ENCODE measurements at regions not wholly inside any gene's neighbourhood (a gene's known extent, or its start where the extent isn't known, plus 50 kb on each side); places are given as distances from the start of the nearest gene placed in this dataset.
"Not testable (repeated sequence)": the region's sequence is repeated elsewhere in the genome, so short reads cannot be mapped to it uniquely, and the experiment has no call there.

DNA sequence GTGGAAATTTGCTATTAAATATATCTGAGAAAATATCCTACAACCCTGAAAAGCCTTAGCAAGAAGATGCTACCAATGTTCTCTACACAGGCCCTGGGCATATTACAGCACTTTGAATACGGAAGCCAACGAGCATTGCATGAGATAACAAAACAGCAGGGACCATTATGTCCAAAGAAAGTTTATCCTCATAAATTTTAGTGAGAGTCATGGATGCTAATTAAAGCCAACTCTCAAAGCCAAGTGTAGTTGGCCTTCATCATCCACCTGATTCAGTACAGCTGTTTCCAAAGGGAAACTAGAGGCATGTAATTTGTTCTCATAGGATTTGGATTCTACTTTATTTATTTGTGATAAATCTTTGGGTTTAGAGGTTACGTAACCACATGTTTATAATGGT is 564.8 kb downstream of the RFPL4B start:
- Histone ChIP-seq H3K9me3 (no peaks in the 10 kb centered on the region), H3K27ac (no peak overlapping the region)
- no peak for TF ChIP-seq POLR2A (IDR thresholded peaks at IDR 0.05)
- TF ChIP-seq, protein P1, sequence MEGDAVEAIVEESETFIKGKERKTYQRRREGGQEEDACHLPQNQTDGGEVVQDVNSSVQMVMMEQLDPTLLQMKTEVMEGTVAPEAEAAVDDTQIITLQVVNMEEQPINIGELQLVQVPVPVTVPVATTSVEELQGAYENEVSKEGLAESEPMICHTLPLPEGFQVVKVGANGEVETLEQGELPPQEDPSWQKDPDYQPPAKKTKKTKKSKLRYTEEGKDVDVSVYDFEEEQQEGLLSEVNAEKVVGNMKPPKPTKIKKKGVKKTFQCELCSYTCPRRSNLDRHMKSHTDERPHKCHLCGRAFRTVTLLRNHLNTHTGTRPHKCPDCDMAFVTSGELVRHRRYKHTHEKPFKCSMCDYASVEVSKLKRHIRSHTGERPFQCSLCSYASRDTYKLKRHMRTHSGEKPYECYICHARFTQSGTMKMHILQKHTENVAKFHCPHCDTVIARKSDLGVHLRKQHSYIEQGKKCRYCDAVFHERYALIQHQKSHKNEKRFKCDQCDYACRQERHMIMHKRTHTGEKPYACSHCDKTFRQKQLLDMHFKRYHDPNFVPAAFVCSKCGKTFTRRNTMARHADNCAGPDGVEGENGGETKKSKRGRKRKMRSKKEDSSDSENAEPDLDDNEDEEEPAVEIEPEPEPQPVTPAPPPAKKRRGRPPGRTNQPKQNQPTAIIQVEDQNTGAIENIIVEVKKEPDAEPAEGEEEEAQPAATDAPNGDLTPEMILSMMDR (IDR thresholded peaks at IDR 0.05), result no peak
- TF ChIP-seq POLR2AphosphoS5 (IDR thresholded peaks at IDR 0.05), result no peak

DNA sequence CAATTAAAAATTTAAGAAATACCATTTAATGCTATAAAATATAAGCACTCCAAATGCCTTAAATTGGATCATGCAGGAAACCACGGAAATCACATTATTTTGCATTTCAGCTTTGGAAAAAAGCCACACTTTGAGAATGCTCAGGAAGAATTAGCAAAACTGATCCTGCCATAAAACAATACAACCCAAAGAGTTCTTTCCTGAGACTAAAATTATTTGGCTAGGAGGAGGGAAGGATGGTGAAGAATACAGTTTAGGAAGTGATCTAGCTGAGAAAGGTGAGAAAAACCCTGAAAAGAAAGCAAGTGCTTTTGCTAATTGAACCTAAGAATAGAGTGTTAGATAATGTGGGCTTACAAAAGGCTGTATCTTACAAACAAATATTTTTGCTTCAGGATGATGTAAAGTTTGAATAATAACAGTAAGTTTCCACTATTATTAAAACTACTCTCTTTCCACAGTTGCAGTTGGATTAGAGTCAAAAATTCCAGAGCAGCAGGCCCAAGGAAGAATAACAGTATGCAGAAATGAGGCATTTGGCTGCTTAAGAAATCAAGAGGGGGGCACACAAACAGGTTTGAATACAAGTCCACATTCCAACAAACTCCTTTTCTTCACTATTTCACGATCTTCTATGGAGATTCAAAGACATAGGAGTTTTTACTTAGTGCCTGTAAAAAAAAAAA is 565.4 kb downstream of the RFPL4B start:
- Histone ChIP-seq H3K27ac (peak overlapping the region in 1 of 2 donors; percentile 12), H3K4me1 (peaks cover 0 to 3% of the 10 kb centered on the region in 2 donors), H3K9me3 (no peaks in the 10 kb centered on the region), H3K4me3 (no peak overlapping the region), H3K36me3 (no peaks in the 10 kb centered on the region), H3K27me3 (no peaks in the 10 kb centered on the region)
- TF ChIP-seq POLR2AphosphoS5 (IDR thresholded peaks at IDR 0.05) (no peak), POLR2A (IDR thresholded peaks at IDR 0.05) (no peak)
- TF ChIP-seq, protein P1 (IDR thresholded peaks at IDR 0.05), result no peak
- DNase-seq (ENCODE audit: low spot score in 2 of 2), result no peak
- intact Hi-C loops (cut with DNase I; ENCODE audit: low total_unique reads), result no loop called here

More for the DNA sequence above, 564.8 kb downstream of the RFPL4B start:
- intact Hi-C loops (cut with DNase I; ENCODE audit: low total_unique reads), result no loop called here
- Histone ChIP-seq H3K36me3 (no peaks in the 10 kb centered on the region), H3K27me3 (no peaks in the 10 kb centered on the region), H3K4me3 (no peak overlapping the region), H3K4me1 (peaks cover 0 to 3% of the 10 kb centered on the region in 2 donors)
- DNase-seq (ENCODE audit: low spot score in 2 of 2), result no peak

DNA sequence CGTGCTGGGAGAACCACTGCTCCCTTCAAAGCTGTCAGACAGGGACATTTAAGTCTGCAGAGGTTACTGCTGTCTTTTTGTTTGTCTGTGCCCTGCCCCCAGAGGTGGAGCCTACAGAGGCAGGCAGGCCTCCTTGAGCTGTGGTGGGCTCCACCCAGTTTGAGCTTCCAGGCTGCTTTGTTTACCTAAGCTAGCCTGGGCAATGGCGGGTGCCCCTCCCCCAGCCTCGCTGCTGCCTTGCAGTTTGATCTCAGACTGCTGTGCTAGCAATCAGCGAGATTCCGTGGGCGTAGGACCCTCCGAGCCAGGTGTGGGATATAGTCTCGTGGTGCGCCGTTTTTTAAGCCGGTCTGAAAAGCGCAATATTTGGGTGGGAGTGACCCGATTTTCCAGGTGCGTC is 572.6 kb downstream of the RFPL4B start:
- H3K4me3 ChIP-seq; H3K27me3 ChIP-seq; H3K36me3 ChIP-seq; DNase-seq (ENCODE audit: low spot score in 2 of 2); H3K4me1 ChIP-seq; H3K27ac ChIP-seq; intact Hi-C loops (cut with DNase I; ENCODE audit: low total_unique reads): not testable (repeated sequence)
- peaks cover 9 to 14% of the 10 kb centered on the region in 2 donors for H3K9me3 ChIP-seq

DNA sequence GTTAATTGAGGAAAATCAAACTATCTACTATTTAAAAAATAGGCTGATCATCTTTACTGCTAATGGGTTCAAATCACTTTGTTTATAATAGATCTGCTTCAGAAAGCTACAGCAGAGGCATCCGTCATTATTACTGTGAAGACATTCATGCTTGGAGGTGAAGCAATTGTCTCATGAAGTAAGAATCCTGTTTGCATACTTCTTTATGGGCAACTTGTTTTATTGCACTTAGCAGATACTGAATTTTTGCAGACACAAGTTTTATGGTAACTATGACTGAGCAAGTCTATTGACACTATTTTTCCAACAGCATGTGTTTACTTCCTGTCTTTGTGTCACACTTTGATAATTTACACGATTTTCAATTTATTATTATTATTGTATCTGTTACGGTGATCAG is 573.9 kb downstream of the RFPL4B start:
- H3K27me3 ChIP-seq, result no peaks in the 10 kb centered on the region
- H3K4me1 ChIP-seq, result no peaks in the 10 kb centered on the region
- H3K27ac ChIP-seq, result no peak overlapping the region
- TF ChIP-seq, protein P1 (IDR thresholded peaks at IDR 0.05), result no peak
- TF ChIP-seq POLR2A (IDR thresholded peaks at IDR 0.05), result no peak
- TF ChIP-seq POLR2AphosphoS5 (IDR thresholded peaks at IDR 0.05), result no peak
- no peak overlapping the region for H3K4me3 ChIP-seq
- no peaks in the 10 kb centered on the region for H3K36me3 ChIP-seq
- intact Hi-C loops (cut with DNase I; ENCODE audit: low total_unique reads), result no loop called here
- DNase-seq (ENCODE audit: low spot score in 2 of 2), result no peak
- peaks cover 9 to 14% of the 10 kb centered on the region in 2 donors for H3K9me3 ChIP-seq

DNA sequence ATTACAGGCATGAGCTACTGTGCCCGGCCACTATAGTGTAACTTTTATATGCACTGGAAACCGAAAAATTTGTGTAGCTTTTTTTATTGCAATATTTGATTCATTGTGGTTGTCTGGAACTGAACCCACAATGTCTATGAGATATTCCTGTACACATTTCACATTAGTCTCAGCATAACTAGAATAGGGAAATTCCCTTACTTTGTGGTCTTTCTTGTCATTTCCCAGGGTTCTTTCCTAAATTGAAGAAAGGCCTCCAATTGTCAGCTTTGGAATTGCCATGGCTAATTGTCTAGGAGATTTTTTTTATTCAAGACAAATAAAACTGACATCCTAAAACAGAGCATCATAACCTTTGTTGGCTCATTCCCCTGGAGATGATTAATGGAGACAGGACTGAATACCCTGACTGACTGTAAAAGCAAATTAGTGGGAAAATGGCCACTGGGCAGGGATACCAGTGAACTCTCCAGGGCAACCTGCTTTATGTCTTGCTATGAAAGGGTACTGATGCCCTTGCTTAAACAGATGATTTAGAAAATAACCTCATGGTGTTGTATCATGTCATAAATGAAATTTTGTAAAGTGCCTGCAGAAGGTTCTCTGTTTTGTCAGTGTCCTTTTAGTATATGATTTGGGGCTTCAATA is 576.9 kb downstream of the RFPL4B start:
- intact Hi-C loops (cut with DNase I; ENCODE audit: low total_unique reads), result no loop called here
- TF ChIP-seq, protein P1 (IDR thresholded peaks at IDR 0.05), result no peak
- TF ChIP-seq POLR2AphosphoS5 (IDR thresholded peaks at IDR 0.05), result no peak
- TF ChIP-seq POLR2A (IDR thresholded peaks at IDR 0.05), result no peak
- H3K36me3 ChIP-seq, result no peaks in the 10 kb centered on the region
- H3K27me3 ChIP-seq, result no peaks in the 10 kb centered on the region
- H3K27ac ChIP-seq, result no peak overlapping the region
- no peak overlapping the region for H3K4me3 ChIP-seq
- no peak for DNase-seq (ENCODE audit: low spot score in 2 of 2)
- peaks cover 9 to 14% of the 10 kb centered on the region in 2 donors for H3K9me3 ChIP-seq
- H3K4me1 ChIP-seq, result no peaks in the 10 kb centered on the region
